CD4-positive, alpha-beta T cell treated with Interleukin-6 for 4 hours (primary cell): ENCODE measurements at regions not wholly inside any gene's neighbourhood (a gene's known extent, or its start where the extent isn't known, plus 50 kb on each side); places are given as distances from the start of the nearest gene placed in this dataset.
"Not testable (repeated sequence)": the region's sequence is repeated elsewhere in the genome, so short reads cannot be mapped to it uniquely, and the experiment has no call there.

Source experiments
- DNase-seq: peaks from one replicate; pipeline ENCODE4 v3.0.0-alpha.2; 2020; ENCODE audit warnings: mixed read lengths

DNA sequence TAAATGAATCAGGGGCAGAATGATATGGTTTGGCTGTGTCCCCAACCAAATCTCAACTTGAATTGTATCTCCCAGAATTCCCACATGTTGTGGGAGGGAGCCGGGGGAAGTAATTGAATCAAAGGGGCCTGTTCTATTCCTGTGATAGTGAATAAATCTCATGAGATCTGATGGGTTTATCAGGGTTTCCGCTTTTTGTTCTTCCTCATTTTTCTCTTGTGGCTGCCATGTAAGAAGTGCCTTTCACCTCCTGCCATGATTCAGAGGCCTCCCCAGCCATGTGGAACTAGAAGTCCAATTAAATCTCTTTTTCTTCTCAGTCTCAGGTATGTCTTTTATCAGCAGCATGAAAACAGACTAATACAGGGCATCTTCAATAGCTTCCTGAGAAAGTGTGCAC, 107.0 kb downstream of the OTUD1 start:
- not testable (repeated sequence) for DNase-seq

DNA sequence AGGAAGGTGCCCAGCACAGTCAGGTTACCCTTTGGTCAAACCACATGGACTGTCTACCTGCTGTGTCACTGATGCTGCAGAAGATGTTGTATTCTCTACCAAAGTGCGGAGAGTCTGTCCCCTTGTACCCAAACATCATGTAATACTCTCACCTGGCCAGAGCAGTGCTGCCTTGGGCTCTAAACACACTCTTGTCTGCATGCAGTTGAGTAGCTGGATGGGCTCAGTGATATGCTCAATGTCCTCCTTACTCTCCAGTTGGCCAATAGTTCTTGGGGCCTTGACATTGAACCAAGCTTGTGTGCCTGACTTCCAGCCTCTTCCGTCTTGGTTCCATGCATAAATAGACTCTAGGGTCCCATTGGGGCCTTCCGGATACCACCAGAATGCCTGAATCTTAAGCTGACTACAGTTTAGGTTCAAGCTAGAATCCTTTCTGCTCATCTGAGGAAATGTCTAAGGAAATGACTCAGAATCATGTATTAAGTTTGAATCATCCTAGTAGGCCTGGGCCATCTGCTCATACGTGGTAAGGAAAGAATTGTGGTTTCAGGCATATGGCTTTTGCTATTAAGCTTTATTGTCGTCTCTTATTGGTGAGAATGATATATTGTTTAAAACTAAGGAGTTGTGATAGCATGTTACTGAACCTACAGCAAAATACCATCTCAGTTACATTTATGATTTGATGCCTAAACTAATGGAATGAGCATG, 118.0 kb downstream of the OTUD1 start:
- DNase-seq, result no peak

DNA sequence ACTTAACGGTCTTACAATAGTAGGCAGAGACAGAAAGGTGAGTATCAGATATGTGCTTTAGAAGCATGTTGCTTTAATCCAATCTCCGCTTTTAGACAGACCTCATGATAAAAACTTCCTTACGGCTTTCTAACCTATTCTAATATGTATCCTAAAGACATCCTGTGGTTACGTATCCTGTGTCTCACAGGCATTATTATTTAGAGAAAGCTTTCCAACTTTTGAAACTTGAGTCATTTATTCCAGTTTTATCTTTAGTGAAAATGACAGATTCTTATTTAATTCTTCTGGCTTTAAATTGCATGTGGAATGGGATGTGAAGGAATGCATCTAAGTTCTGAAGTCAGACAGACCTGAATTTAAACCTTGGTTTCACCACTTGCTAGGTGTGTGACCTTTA, 118.9 kb downstream of the OTUD1 start:
- no peak for DNase-seq

DNA sequence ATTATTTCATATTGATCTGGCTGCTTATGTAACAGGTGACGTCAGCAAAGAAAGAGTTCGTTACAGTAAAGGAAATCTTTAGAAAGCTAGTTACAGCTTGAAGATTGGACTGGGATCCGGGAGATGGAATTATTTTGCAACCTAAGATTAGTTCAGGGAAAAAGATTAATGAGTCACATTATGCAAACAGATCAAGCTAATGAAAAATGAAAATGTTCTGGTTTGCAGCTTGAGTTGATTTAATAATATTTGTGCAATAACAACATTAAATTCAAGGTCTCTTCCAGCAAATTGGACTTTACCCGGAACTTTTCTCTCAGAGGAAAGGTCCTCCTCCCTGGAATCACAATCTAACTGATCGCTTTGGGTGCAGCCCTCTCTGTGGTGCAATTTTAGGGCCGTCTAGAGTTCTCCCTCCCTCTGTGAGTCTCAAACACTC, 119.5 kb downstream of the OTUD1 start:
- DNase-seq, result no peak

DNA sequence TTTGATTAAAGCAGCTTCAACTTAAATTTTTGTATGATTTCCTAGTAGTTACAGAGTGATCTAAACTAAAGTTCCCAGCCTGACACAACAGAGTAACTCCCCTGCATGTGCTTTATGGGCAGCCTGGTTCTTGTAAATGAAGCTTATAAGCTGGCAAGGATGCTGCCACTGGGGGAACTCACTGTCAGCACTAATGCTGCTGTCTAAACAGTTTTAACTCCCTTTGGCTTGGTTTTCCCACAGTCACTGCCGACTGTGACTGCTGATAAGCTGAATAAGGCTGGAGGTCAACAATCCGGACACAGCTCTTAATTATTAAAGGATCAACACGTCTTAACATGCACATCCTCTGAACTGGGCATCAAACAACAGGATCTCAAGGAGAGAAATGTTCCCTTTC, 130.1 kb downstream of the OTUD1 start:
- DNase-seq, result no peak

DNA sequence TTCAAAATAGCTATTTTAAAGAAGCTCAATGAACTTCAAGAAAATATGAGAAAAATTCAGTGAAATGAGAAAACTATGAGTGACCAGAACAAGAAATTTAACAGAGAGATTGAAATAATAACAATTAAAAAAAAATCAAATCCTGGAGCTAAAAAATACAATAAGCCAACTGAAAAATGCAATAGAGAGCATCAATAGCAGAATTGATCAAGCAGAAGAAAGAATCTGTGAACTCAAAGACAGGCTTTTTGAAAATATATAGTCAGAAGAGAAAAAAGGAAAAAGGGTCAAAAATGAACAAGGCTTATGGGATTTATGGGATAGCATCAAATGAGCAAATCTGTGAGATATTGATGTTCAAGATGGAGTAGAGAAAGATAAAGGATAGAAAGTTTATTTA, 133.0 kb downstream of the OTUD1 start:
- DNase-seq, result no peak

DNA sequence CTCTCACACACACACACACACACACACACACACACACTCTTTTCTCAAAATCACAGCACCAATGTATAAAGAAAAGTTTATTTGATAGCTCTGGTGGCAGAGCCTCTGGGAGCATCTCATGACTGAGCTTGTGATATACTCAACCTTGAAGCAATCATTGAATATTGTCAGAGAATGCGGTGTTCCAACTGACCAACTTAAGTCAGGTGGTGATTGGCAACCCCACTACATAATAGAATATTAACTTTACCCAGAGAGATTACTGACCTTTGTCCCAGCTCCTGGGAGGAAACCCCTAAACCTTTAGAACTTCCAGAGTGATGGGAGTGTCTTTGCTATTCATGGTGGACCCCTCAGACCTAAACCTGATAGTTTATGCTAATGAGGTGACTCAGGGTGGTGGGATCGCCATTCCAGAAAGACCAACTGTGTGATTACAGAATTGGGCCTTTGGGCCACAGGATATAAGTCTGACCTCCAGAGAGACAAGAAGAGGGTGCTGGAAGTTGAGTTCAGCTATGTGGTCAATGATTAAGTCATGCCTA, 143.1 kb downstream of the OTUD1 start:
- DNase-seq, result no peak

DNA sequence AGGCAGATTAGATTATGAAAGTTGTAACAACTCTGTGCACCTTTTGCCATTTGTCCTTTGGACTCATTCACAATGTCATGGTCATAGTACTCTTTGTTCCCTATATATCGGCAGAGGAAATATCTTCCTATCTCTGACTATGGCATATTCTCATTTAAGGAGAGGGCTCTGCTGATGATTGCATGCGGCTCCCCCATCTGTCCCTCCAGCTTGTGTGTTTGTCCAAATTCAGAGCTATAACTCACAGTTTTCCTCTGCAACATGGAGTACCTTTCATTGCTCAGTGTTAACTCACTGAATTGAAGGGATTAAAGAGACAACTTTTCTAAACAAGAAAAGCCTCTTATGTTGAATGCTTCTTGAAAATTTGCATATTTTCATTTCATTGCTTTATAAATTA, 145.5 kb downstream of the OTUD1 start:
- DNase-seq, result no peak

DNA sequence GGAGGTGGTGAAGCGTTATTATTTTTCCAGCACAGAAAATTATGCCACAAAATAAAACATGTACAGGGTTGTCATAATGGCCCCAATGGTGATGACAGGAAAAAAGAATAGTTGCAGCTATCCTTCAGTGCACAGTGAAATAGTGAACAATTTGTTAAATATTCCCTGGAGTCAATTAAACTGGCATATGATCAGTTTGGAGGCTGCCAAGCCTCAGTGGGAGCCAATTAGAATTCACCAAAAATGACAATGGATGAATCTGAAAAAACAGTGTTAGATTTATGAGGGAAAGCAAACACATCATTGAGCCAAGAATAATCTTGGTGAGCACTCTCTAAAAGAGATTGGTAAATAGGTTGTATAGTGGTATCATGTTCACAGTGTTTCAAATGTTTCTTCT, 146.3 kb downstream of the OTUD1 start:
- no peak for DNase-seq

DNA sequence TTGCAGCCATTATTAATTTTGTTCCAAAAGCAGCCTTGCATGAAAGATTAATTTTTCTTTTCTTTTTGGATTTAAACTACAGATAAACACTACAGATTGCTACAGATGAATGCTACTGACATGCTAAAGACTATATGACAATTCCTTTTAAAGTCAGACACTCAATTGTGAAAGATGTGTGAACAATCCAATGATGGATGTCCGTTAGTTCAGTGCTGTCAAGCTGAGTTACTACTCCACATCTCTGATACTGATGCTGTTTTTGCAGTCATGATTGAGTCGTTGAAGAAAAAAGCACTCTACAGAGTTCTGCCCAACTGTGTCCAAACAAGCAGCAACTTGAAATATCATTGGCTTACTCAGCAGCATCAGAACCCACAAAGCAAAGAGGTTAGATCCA, 146.8 kb downstream of the OTUD1 start:
- no peak for DNase-seq

DNA sequence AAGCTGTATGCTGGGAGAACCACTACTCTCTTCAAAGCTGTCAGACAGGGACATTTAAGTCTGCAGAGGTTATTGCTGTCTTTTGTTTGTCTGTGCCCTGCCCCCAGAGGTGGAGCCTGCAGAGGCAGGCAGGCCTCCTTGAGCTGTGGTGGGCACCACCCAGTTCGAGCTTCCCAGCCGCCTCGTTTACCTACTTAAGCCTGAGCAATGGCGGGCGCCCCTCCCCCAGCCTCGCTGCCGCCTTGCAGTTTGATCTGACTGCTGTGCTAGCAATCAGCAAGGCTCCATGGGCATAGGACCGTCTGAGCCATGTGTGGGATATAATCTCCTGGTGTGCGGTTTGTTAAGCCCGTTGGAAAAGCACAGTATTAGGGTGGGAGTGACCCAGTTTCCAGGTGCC, 156.4 kb downstream of the OTUD1 start:
- not testable (repeated sequence) for DNase-seq

DNA sequence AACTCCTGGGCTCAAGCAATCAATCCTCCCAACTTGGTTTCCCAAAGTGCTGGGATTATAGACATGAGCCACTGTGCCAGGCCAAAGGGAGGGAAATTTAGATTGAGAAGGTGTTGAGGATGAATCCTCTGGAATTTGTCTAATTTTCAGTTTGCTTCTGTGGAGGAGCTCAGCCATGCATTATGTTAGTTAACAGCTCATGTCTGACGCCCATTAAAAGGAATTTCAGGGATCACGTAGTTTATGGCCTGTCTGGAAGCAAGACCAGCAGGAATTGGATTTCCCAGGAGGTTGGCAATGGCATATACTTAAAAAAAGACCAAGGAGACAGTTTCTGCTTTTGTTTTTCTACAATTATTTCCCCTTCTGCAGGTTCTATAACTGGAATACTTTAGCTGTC, 165.7 kb downstream of the OTUD1 start:
- DNase-seq, result no peak

DNA sequence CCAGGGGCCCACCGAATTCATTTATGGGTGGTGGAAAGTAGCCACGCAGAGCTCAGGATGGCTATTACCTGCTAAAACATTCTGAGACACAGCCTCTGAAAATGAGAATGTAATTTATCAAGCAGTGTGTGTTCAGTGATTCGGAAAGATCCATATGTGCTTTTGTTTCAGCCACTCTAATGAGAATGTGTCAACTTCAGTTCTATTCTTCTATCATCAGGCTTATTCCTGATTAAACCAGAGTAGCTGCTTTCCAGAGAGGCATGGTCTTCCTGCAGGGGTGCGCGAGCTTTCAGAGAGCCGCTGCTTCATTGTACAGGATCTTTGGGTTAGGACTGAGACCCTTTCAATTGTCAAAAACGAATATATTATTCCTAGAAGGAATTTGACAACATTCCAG, 167.6 kb downstream of the OTUD1 start:
- no peak for DNase-seq

DNA sequence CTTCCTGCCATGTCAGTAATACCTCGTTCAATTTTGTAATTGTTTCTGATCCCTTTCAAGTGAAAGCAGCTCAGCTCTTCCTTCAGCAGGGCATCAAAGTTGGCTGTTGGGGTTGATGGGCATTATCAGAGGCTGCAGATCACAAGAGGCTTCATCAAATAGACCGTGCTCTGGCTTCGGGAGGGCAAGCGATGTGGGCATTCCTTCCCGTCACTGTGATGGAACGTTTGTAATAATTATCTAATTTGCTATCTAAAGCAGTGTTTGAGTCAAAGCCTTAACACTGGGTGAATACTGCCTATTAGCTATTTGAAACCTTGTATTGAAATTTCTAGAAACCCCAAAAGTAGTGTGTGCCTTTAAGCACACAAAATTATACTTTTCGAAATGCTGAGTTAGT, 170.1 kb downstream of the OTUD1 start:
- no peak for DNase-seq

DNA sequence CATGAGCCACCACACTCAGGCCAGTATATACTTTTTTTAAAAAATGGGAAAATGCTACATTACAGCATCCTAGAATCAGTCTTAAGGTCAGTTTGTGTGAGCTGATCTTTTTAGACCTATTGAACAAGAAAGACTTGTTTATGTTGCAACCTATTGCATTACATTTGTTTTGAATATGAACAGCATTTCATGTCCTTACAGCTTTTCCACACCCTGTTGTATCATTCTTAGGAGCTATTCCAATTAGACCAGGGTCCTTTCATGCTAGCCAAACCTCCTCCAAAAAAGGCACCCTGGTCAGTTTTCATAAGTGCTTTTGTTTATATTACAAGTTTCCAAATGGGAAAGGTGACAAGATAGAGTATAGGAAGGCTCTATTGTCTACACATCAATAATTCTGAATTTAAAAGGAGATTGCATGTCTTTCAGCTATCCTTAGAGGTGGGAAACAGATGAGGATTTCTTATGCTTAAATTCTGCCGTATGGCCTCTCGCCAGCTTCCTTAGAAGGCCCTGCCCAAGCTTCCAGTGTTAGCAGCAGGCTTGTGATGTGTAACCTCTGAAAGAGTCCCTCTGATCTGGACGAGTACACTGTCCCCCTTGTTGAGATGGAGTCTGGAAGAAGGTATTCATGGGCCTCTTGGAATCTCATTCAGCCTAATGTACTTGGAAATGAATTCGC, 171.9 kb downstream of the OTUD1 start:
- DNase-seq, result no peak

DNA sequence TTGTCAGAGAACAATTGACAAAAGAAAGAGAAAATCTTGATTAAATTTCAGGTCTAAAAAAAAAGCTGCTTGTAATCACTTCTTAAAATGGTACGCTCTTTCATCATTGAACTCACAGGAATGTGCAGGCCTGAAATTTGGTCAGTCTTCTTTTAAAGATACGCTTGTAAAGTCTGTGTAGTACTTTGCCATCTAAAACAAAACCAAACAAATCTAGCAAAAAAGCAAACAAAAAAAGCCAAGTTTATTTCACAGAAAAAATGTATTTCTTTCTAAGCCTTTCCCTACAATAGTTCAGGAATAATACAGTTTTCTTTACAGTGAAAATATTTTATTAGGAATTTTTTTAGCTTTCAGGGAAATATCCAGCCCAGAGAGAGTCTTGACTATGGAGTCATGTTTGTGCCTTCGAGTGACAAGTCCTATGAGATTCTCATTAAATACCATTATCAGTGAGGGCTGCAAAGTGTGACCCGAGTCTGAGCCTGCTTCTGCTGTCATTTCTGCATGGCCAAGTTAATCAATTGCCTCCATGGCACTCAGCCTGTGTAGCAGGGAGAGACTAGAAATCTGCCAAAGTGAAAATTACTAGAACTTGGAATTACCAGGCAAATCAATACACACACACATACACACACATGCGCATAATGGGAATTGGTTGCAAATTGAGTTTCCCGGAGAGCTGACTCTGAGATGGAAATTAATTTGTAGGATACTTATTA, 172.6 kb downstream of the OTUD1 start:
- no peak for DNase-seq

DNA sequence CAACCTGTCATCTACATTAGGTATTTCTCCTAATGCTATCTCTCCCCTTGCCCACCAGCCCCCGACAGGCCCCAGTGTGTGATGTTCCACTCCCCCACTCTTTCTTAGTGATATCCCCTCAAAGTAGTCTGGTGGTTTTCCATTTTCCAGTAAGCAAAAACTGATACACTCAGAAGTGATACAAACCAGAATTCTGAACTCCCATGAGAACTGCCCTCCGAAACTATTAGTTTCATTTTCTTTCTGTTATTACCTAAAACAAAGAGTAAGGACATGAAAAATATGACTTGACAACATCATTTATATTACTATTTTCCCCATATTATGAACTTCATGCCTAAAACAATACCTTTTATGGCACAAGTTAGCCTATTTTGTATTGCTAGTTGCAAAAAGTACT, 175.0 kb downstream of the OTUD1 start:
- no peak for DNase-seq

DNA sequence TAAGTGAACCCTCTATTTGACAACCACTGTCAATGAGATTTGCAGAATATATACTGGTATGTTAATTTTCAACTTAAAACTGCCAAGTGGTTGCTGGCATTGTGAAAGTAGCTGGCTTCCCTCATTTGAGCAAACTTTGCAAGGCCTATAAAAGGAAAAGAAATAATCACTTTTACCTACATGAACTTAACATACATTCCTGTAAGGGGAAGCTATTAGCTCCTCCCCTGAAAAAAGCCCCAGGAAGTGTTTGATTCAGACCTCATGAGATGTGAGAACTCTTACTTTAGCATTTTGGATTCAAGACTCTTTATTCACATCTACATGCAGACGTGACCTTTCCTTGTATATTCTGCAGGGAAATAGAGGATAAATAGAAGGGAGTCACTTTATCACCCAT, 175.6 kb downstream of the OTUD1 start:
- DNase-seq, result no peak

DNA sequence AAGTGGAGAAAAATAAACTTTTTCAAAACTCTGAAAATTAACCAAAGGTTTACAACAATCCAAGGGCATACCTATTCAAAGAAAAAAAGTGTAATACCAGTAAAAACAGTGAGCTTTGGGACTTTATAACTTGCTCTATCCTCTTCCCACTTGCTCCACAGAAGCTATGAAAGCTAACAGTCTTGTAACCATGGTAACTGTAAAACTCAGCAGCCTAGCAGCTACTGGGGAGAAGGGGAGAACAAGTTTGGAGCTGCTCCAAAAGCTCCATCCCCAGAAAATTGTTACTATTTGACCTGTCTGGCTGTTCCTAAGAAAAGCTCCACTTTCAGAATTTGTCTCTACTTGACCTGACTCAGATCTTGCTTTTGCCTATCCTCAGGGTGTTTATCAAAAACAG, 191.5 kb downstream of the OTUD1 start:
- no peak for DNase-seq

DNA sequence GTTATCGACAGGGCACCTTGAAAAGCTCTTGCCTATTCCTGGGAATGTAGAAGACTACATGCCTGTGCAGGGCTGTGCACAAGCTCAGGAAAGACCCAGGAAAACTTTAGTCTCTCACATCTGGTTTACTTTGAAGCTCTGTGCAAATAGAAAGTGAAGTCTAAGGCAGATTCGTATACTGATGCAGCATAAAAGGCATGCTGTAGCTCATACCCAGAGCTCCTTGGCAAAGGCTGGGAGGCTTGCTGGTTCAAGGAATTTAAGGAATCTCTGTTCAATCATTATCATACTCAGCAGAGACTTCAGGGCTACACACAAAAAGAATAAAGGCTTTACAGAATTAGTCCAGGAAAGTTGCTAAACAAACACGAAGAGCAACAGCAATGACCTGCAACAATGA, 192.0 kb downstream of the OTUD1 start:
- DNase-seq, result no peak

DNA sequence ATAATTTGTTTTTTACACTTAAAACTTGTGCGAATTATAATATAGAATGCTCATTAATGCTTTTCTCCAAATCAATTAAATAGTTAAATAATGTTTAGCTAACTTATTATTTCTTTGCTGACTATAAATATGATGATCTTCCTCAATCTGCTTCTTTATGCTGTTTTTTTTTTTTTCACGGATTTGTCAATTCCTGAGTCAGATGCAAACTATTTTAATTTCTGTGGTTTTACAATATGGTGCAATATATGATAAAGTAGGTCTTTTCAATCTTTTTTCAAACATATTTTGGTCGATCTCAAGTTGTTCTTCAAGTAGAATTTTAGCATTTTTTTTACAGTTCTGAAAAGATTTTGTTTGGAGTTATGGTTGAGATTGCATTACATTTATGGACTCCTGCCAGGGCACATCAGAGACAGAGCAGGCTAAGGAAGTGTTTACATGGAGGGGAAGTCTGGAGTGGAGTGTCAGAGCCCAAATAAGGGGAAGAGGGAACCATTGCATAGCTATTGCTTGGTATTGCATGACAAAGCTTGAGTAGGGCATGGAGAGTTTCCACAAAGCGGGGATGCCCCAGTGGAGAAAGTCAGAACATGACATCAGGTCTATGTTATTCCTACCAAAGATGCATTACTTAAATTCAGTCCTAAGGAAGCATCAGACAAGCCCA, 204.4 kb downstream of the OTUD1 start:
- DNase-seq, result no peak

DNA sequence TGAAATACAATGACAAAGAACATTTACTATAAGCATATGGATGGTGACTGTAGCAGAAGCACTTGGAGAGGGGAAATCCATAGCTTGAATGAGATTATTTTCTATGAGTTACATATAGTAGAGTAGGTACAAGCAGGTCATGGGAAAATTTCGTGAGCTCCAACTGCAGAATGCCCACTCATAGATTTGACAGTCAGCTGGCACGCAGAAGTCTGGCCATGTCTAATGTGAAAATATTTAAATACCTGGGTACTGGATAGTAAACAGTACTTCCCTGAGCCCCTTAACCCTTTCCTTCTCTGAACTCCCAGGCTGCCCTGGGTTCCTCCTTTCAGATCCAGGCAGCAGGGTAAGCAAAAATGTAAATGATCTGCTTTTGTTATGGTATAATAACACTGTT, 209.7 kb downstream of the OTUD1 start:
- DNase-seq, result no peak

DNA sequence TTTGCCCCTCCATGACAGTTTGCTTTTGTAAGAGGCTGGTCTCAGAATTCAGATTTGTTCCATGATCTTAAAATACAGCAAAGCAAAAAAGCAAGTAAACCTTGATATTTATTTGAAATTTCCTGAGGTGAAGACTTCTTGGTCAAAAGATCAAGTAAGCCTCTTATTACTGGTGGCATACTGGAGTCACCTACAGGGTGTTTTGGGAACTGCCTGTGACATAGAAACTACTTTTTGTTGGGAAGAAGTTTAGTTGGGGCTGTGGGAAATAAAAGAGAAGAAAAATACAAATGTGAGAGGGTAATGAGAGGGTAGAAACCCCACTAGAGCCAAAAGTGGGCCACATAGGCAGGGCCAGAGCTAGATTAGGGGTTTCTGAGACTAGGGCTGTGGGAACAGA, 217.9 kb downstream of the OTUD1 start:
- peak; percentile 9 for DNase-seq
